ENCODE measurements at regions not wholly inside any gene's neighbourhood (a gene's known extent, or its start where the extent isn't known, plus 50 kb on each side); places are given as distances from the start of the nearest gene placed in this dataset.

- no peak for TF ChIP-seq EP300 (IDR thresholded peaks at IDR 0.05; ENCODE audit: borderline replicate concordance)
- peak; percentile 77 for TF ChIP-seq RAD21 (IDR thresholded peaks at IDR 0.05; ENCODE audit: low read depth)
- TF ChIP-seq YY1 (IDR thresholded peaks at IDR 0.05; ENCODE audit: low read depth): no peak
Observed at GRCh38 chr4:74531963-74532794, 87.2 kb downstream of the AREG start.

All from Ishikawa (cell line).